ENCODE measurements at regions not wholly inside any gene's neighbourhood (a gene's known extent, or its start where the extent isn't known, plus 50 kb on each side); places are given as distances from the start of the nearest gene placed in this dataset.

DNA sequence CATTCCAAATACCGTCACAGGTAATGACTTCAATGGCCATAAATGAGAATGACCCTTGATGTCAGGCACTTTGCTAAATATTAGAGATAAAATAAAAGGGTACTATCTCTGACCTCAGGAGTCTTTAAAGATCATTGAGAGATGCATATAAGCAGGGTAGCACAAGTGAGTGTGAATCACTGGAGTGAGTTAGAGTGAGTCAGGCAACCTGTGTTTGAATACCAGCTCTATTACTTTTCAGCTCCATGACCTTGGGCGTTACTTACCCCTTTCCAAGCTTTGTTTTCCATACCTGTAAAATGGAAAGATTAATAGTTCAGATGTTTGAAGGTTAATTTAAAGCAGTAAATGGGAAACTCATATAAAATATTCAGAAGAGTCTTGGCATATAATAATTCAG is 1058.0 kb upstream of the ADGRL4 start:
- Histone ChIP-seq H3K79me2 (ENCODE audit: insufficient read depth, low read length) (no peaks in the 10 kb centered on the region), H3K9ac (ENCODE audit: low read length) (no peak overlapping the region), H3K9me2 (ENCODE audit: low read depth, low read length) (no peaks in the 10 kb centered on the region), H3K4me3 (ENCODE audit: low read depth, low read length, poor library complexity, severe bottlenecking) (no peak overlapping the region), H3K9me3 (ENCODE audit: low read length) (no peaks in the 10 kb centered on the region), H2AFZ (ENCODE audit: low read length) (no peak overlapping the region), H3K27ac (ENCODE audit: low read depth, low read length, poor library complexity, severe bottlenecking) (no peak overlapping the region), H4K20me1 (ENCODE audit: insufficient read depth, low read length) (no peaks in the 10 kb centered on the region), H3K4me2 (ENCODE audit: low read length) (no peak overlapping the region), H3K4me1 (ENCODE audit: insufficient read depth, low read length, severe bottlenecking) (no peaks in the 10 kb centered on the region), H3F3A (ENCODE audit: insufficient read depth, low read length) (no peaks in the 10 kb centered on the region), H3K27me3 (ENCODE audit: insufficient read depth, low read length) (no peaks in the 10 kb centered on the region), H3K36me3 (ENCODE audit: insufficient read depth, low read length) (no peaks in the 10 kb centered on the region)
- no peak for TF ChIP-seq EZH2 (IDR thresholded peaks at IDR 0.05; ENCODE audit: borderline replicate concordance, low read length)
- TF ChIP-seq, protein P1, sequence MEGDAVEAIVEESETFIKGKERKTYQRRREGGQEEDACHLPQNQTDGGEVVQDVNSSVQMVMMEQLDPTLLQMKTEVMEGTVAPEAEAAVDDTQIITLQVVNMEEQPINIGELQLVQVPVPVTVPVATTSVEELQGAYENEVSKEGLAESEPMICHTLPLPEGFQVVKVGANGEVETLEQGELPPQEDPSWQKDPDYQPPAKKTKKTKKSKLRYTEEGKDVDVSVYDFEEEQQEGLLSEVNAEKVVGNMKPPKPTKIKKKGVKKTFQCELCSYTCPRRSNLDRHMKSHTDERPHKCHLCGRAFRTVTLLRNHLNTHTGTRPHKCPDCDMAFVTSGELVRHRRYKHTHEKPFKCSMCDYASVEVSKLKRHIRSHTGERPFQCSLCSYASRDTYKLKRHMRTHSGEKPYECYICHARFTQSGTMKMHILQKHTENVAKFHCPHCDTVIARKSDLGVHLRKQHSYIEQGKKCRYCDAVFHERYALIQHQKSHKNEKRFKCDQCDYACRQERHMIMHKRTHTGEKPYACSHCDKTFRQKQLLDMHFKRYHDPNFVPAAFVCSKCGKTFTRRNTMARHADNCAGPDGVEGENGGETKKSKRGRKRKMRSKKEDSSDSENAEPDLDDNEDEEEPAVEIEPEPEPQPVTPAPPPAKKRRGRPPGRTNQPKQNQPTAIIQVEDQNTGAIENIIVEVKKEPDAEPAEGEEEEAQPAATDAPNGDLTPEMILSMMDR (IDR thresholded peaks at IDR 0.05; ENCODE audit: low read length), result no peak

DNA sequence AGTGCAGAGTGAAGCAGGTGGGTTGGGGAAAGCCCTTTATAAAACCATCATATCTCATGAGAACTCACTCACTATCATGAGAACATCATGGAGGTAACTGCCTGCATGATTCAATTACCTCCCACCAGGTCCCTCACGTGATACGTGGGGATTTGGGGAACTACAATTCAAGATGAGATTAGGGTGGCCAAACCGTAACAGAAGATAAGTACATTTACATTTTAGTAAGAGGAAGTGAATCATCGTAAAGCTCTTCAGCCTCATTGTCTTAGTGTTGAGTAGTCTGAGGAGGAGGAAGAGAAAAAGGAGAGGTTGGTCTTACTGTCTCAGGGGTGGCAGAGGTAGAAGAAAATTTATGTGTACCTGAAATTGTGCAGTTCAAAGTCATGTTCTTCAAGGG is 1053.4 kb upstream of the ADGRL4 start:
- Histone ChIP-seq H2AFZ (ENCODE audit: low read length) (0 out of 2 replicates have a peak overlapping the region, but pooled peaks have one; percentile 63), H3K4me1 (ENCODE audit: insufficient read depth, low read length, severe bottlenecking) (no peaks in the 10 kb centered on the region), H3F3A (ENCODE audit: insufficient read depth, low read length) (no peaks in the 10 kb centered on the region), H3K4me3 (ENCODE audit: low read depth, low read length, poor library complexity, severe bottlenecking) (no peak overlapping the region), H3K27ac (ENCODE audit: low read depth, low read length, poor library complexity, severe bottlenecking) (no peak overlapping the region), H3K9ac (ENCODE audit: low read length) (no peak overlapping the region), H3K9me3 (ENCODE audit: low read length) (no peaks in the 10 kb centered on the region), H3K9me2 (ENCODE audit: low read depth, low read length) (no peaks in the 10 kb centered on the region), H3K4me2 (ENCODE audit: low read length) (no peak overlapping the region), H3K36me3 (ENCODE audit: insufficient read depth, low read length) (no peaks in the 10 kb centered on the region), H3K79me2 (ENCODE audit: insufficient read depth, low read length) (no peaks in the 10 kb centered on the region), H3K27me3 (ENCODE audit: insufficient read depth, low read length) (no peaks in the 10 kb centered on the region), H4K20me1 (ENCODE audit: insufficient read depth, low read length) (no peaks in the 10 kb centered on the region)
- TF ChIP-seq EZH2 (IDR thresholded peaks at IDR 0.05; ENCODE audit: borderline replicate concordance, low read length), result no peak
- TF ChIP-seq, protein P1 (IDR thresholded peaks at IDR 0.05; ENCODE audit: low read length), result no peak

DNA sequence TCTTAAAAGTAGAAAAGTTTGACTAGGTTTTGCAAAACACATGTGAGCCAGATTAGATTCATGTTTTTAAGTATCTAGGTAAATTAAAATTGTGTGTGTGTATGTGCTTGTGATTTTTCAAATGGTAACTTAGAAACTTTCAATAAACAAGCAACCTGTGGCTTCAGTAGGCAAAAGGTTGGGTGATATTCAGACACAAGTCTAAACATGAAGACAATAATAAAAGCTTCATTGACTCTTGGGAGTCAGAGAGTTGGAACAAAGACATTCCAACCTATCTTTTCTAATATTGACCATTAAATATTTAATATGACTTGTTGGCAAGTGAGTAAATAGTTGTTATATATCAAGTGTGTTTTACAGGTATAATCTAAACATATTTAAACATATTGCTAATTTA is 1049.6 kb upstream of the ADGRL4 start:
- Histone ChIP-seq H3K9me2 (ENCODE audit: low read depth, low read length) (no peaks in the 10 kb centered on the region), H3K27ac (ENCODE audit: low read depth, low read length, poor library complexity, severe bottlenecking) (no peak overlapping the region), H3K36me3 (ENCODE audit: insufficient read depth, low read length) (no peaks in the 10 kb centered on the region), H2AFZ (ENCODE audit: low read length) (no peak overlapping the region), H3K9me3 (ENCODE audit: low read length) (no peaks in the 10 kb centered on the region), H3K4me3 (ENCODE audit: low read depth, low read length, poor library complexity, severe bottlenecking) (no peak overlapping the region), H3F3A (ENCODE audit: insufficient read depth, low read length) (no peaks in the 10 kb centered on the region), H4K20me1 (ENCODE audit: insufficient read depth, low read length) (no peaks in the 10 kb centered on the region), H3K27me3 (ENCODE audit: insufficient read depth, low read length) (no peaks in the 10 kb centered on the region), H3K79me2 (ENCODE audit: insufficient read depth, low read length) (no peaks in the 10 kb centered on the region), H3K4me2 (ENCODE audit: low read length) (no peak overlapping the region), H3K9ac (ENCODE audit: low read length) (no peak overlapping the region), H3K4me1 (ENCODE audit: insufficient read depth, low read length, severe bottlenecking) (no peaks in the 10 kb centered on the region)
- TF ChIP-seq, protein P1 (IDR thresholded peaks at IDR 0.05; ENCODE audit: low read length), result no peak
- no peak for TF ChIP-seq EZH2 (IDR thresholded peaks at IDR 0.05; ENCODE audit: borderline replicate concordance, low read length)
